Left ventricle myocardium inferior (tissue), 1 donor: ENCODE measurements at regions not wholly inside any gene's neighbourhood (a gene's known extent, or its start where the extent isn't known, plus 50 kb on each side); places are given as distances from the start of the nearest gene placed in this dataset.
A peak's percentile ranks its signal among the peaks of the same experiment; 100 is the strongest.

Source experiments
- DNase-seq: peaks from one replicate; pipeline ENCODE4 v3.0.0-alpha.2; 2020
- H3K27ac ChIP-seq: fragments of 200-600 bp; replicated peaks from 2 replicates; pipeline ENCODE4 v1.8.0; 2021
- H3K27me3 ChIP-seq: fragments of 200-600 bp; 2 replicates; pipeline ENCODE4 v1.8.0; 2021; ENCODE audit warnings: low read depth
- H3K36me3 ChIP-seq: fragments of 200-600 bp; 2 replicates; pipeline ENCODE4 v1.8.0; 2021
- H3K4me1 ChIP-seq: fragments of 200-600 bp; 2 replicates; pipeline ENCODE4 v1.8.0; 2021
- H3K4me3 ChIP-seq: fragments of 200-600 bp; 2 replicates; pipeline ENCODE4 v1.8.0; 2021; ENCODE audit warnings: mild to moderate bottlenecking, moderate library complexity
- H3K9me3 ChIP-seq: fragments of 200-600 bp; replicated peaks from 2 replicates; pipeline ENCODE4 v1.8.0; 2021
- intact Hi-C: fragments of 100-400 bp; cut with micrococcal nuclease; formaldehyde crosslinking; loops from one replicate; pipeline ENCODE4 v1.11.0; 2022
- TF ChIP-seq, protein P1 (sequence below): fragments of 200-600 bp; IDR thresholded peaks from 2 replicates; pipeline ENCODE4 v1.8.0; 2021; ENCODE audit warnings: antibody characterized with exemption, mild to moderate bottlenecking, borderline replicate concordance
- donor health status: DM: no; HTN: yes; CAD: no; lungs with severe emphysema.

DNA sequence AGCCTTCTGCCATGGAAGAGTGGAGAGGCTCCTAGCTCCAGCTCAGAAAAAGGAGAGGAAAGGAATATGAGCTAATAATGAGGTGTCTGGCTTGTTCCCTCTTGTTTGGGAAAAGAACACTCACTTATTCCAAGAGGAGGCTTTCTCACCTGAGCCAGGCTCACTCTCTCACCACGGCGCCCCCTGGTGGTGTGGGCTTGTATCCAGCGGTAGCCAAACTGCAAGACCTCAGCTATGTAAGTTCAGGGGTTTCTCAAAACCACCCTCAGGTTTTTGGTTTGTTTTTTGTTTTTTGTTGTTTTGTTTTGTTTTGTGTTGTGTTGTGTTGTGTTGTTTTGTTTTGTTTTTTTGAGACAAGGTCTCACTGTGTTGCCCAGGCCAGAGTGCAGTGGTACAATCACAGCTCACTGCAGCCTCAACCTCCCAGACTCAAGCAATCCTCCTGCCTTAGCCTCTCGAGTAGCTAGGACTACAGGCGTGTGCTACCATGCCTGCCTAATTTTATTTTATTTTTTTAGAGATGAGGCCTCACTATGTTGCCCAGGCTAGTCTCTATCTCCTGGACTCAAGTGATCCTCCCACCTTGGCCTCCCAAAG, 124.0 kb downstream of the TMEM130 start:
- peaks cover 43% of the 10 kb centered on the region for H3K27me3 ChIP-seq
- intact Hi-C loops, result loop anchor here (10.0 kb wide), 1 partner anchor 311 kb away; no protein-coding TSS in a partner anchor
- H3K4me3 ChIP-seq, result no peak overlapping the region
- TF ChIP-seq, protein P1, sequence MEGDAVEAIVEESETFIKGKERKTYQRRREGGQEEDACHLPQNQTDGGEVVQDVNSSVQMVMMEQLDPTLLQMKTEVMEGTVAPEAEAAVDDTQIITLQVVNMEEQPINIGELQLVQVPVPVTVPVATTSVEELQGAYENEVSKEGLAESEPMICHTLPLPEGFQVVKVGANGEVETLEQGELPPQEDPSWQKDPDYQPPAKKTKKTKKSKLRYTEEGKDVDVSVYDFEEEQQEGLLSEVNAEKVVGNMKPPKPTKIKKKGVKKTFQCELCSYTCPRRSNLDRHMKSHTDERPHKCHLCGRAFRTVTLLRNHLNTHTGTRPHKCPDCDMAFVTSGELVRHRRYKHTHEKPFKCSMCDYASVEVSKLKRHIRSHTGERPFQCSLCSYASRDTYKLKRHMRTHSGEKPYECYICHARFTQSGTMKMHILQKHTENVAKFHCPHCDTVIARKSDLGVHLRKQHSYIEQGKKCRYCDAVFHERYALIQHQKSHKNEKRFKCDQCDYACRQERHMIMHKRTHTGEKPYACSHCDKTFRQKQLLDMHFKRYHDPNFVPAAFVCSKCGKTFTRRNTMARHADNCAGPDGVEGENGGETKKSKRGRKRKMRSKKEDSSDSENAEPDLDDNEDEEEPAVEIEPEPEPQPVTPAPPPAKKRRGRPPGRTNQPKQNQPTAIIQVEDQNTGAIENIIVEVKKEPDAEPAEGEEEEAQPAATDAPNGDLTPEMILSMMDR, result peak; percentile 83
- H3K27ac ChIP-seq, result no peak overlapping the region
- no peaks in the 10 kb centered on the region for H3K9me3 ChIP-seq
- no peaks in the 10 kb centered on the region for H3K36me3 ChIP-seq
- peak; percentile 63 for DNase-seq
- H3K4me1 ChIP-seq, result no peaks in the 10 kb centered on the region

DNA sequence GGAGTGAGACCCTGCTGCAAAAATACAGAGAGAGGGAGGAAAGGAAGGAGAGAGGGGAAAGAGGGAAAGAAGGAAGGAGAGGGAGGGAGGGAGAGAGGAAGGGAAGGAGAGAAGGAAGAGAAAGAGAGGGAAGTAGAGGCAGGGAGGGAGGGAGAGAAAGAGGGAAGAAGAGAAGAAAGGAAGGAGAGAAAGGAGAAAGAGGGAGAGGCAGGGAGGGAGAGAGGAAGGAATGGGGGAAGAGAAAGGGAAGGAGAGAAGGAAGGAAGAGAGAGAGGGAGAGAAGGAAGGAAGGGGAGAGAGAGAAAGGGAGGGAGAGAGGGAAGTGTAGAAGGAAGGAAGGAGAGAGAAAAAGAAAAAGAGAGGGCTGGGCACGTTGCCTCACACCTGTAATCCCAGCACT, 121.7 kb downstream of the TMEM130 start:
- Histone ChIP-seq H3K36me3 (no peaks in the 10 kb centered on the region), H3K9me3 (no peaks in the 10 kb centered on the region), H3K27me3 (peaks cover 35% of the 10 kb centered on the region), H3K4me1 (no peaks in the 10 kb centered on the region), H3K4me3 (no peak overlapping the region), H3K27ac (no peak overlapping the region)
- intact Hi-C loops, result loop anchor here (10.0 kb wide), 1 partner anchor 313 kb away; no protein-coding TSS in a partner anchor
- no peak for DNase-seq
- TF ChIP-seq, protein P1, result no peak

DNA sequence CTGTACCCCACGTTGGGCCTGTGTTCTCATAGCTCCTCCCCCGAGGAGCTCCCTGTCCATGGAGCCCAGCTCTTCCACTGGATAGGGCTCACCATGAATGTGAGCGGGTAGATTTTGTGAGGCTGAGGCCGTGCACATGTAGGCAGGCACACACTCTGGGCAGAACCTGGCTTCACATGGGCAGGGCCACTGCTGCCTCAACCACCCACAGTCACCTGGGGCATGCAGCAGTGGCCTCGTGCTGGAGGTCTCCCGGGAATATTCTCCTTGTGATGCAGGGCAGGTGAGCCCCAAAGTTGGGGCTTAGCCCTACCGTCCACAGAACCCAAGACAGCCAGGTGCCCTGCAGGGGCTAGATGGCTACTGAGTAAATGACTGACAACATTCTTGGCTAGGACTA, 116.6 kb downstream of the TMEM130 start:
- intact Hi-C loops, result no loop called here
- no peaks in the 10 kb centered on the region for H3K36me3 ChIP-seq
- no peak overlapping the region for H3K4me3 ChIP-seq
- H3K27me3 ChIP-seq, result peaks cover 52% of the 10 kb centered on the region
- no peak overlapping the region for H3K27ac ChIP-seq
- H3K4me1 ChIP-seq, result peaks cover 3% of the 10 kb centered on the region
- TF ChIP-seq, protein P1, result no peak
- no peaks in the 10 kb centered on the region for H3K9me3 ChIP-seq
- DNase-seq, result no peak

DNA sequence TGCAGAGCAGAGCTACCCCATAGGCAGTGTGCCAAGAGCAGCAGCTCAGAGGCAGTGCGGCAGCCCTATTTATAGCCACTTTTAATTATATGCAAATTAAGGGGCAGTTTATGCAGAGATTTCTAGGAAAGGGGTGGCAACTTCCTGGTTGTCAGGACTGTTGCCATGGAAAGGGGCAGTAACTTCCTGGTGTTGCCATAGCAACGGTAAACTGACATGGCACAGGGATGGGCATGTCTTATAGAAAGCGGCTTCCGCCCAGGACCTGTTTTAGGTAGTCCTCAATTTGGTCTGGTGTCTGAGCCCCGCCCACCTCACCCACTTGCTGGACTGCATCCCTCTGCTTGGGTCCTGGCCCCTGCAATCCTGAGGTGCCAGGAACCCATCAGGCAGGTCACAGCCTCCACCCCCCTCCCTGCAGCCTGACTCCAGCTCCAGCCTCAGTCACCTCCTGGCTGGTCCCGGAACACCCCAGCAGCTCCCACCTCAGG, 115.8 kb downstream of the TMEM130 start:
- Histone ChIP-seq H3K27ac (no peak overlapping the region), H3K36me3 (no peaks in the 10 kb centered on the region), H3K9me3 (no peaks in the 10 kb centered on the region), H3K27me3 (peaks cover 45% of the 10 kb centered on the region), H3K4me3 (no peak overlapping the region), H3K4me1 (peaks cover 3% of the 10 kb centered on the region)
- DNase-seq, result no peak
- intact Hi-C loops, result no loop called here
- TF ChIP-seq, protein P1, result no peak

DNA sequence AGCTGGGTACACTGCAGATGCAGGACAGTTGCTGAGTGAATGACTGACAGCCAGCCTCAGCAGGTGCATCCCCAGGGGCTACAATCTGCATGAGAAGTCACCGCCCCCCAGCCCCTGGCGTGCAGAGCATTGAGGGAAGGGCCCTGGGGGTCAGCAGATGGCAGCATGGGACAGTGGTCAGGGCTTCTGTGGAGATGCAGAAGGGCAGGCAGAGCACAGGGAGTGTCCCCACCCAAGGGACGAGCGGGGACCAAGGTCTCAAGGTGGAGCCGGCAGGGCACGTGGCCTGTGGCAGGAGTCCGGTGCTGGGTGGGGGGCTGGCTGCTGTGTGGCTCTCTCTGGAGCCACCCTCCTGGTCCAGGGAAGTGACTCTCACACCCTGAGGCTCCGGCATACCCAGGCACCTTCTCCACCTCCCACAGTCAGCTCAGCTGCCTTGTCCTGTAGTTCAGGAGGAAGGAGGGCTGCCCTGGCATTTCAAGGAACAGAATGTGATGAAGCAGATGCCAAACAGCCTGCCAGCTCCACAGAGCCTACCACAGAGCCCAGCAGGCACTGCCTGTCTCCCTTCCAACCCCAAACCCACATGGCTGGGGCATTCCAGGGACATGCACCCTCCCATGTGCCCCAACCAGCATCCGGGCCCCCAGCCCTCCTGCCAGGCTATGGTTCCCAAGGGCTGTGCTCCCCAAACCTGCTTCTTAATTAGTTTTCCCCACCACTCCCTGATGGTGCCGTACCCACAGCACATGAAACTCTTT, 114.5 kb downstream of the TMEM130 start:
- peaks cover 3% of the 10 kb centered on the region for H3K4me1 ChIP-seq
- peak; percentile 21 for DNase-seq
- TF ChIP-seq, protein P1, result peak; percentile 59
- H3K9me3 ChIP-seq, result no peaks in the 10 kb centered on the region
- peaks cover 39% of the 10 kb centered on the region for H3K27me3 ChIP-seq
- H3K36me3 ChIP-seq, result no peaks in the 10 kb centered on the region
- H3K4me3 ChIP-seq, result no peak overlapping the region
- no peak overlapping the region for H3K27ac ChIP-seq
- intact Hi-C loops, result no loop called here
